HG02870 (cell line): ENCODE measurements at regions not wholly inside any gene's neighbourhood (a gene's known extent, or its start where the extent isn't known, plus 50 kb on each side); places are given as distances from the start of the nearest gene placed in this dataset.
"Not testable (repeated sequence)": the region's sequence is repeated elsewhere in the genome, so short reads cannot be mapped to it uniquely, and the experiment has no call there.

ENCODE experiments used
- ATAC-seq: cut with Tn5 transposase; IDR thresholded peaks from one replicate; pipeline ENCODE4 v1.9.1; 2021; ENCODE audit warnings: mild to moderate bottlenecking, moderate library complexity; ENCODE audit not compliant: unreplicated experiment

GRCh38 chr3:56957522-56957921, 102.9 kb upstream of the SPATA12 start:
- ATAC-seq: no peak

GRCh38 chr3:56956906-56957305, 103.6 kb upstream of the SPATA12 start:
- no peak for ATAC-seq

DNA sequence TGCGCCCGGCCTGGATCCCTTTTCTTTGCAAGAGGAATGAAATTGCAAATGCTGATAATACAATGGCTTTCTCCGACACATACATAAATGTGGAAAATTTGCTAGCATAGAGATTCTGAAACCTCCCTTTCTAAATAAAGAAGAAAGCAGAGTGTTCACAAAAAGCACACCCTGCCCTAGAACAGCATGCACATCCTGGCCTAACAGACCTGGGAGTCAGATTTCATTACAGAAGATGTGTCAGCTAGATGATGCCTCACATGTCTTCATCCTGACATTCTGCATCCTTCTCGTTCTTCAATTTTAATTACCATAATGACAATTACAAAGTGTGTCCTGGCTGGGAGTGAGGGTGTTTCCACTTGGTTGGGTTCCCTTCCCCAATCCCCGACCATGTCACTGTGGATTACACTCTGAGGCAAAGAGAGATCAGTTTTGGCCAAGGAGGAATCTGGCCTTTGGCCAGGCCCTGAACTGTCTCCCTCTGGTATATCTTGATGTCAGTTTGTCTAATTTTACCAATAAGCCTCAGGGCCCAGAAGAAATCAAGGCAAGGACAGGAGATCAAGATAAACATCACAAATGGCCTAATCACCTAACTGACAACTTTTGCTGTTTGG, 104.9 kb upstream of the SPATA12 start:
- ATAC-seq: no peak

GRCh38 chr3:56954125-56954524, 106.3 kb upstream of the SPATA12 start:
- ATAC-seq: no peak

DNA sequence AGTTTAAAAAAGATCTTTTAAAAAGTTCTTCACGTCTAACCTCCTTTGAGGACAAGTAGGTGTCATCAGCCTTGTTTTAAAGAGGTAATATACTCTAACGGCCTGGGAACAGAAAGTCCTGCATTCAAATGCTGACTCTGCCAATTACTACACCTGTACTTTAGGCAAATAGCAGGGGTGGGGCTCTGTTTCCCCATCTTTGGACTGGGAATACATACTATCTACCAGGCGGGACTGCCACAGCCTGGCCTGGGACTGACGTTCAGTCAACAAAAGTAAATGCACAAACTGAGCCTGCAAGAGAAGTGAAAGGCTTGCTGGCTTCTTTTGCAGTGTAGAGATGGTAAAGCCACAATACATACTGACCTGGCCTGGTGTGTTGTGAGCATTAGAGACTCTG, 107.6 kb upstream of the SPATA12 start:
- no peak for ATAC-seq

DNA sequence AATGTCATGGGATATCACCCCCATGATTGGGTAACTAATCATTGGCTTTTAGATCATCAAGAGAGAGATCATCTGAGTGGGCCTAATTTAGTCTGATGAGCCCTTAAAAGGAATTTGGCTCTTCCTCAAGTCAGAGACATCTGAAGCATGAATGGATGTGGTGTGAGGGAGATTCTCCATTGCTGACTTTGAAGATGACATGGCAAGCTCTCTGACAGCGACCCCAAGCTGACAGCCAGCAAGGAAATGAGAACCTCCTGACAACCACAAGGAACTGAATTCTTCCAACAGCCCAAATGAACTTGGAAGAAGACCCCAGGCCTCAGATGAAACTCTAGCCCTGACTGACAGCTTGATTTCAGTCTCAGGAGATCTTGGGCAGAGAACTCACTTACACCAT, 108.4 kb upstream of the SPATA12 start:
- no peak for ATAC-seq

DNA sequence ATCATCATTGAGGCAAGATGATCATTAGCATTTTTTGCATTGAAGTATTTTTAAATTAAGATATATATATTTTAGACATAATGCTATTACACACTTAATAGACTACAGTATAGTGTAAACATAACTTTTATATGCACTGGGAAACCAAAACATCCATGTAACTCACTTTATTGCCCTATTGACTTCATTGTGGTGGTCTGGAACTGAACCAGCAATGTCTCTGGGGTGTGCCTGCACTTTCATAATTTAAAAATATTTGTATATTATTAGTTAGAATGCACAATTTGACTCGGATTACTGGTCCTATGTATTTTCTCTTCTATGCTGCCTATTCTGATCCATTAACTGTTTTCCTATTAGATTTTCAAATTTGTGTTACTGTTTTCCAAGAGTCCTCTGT, 109.1 kb upstream of the SPATA12 start:
- no peak for ATAC-seq

- not testable (repeated sequence) for ATAC-seq
These were observed 115.1 kb upstream of the SPATA12 start for GRCh38 chr3:56945378-56945777.

- peak; percentile 57 for ATAC-seq
These were observed 117.9 kb upstream of the SPATA12 start for GRCh38 chr3:56942523-56942922.

GRCh38 chr3:56940976-56941375, 119.5 kb upstream of the SPATA12 start:
- no peak for ATAC-seq

GRCh38 chr3:56940321-56940720, 120.1 kb upstream of the SPATA12 start:
- no peak for ATAC-seq

GRCh38 chr3:56939834-56940233, 120.6 kb upstream of the SPATA12 start:
- no peak for ATAC-seq

GRCh38 chr3:56938530-56938929, 121.9 kb upstream of the SPATA12 start:
- no peak for ATAC-seq

DNA sequence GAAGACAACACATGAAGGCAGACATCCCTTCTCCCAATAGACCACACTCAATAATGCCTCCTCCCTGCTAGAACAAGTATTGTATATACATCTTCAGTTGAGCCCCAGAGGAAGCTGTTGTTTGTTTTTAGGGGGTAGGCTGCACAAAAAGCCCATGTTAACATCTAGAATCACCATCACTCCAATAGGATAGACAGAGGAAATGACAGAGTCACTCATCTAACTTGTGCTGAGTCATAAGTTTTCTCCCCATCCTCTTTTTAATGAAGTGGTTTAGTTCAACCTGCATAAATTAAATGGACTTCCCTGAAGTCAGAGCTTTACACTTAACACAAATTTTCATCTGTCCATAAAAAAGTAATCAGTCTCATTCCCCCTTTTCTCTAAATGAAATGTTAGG, 122.9 kb upstream of the SPATA12 start:
- ATAC-seq: no peak

DNA sequence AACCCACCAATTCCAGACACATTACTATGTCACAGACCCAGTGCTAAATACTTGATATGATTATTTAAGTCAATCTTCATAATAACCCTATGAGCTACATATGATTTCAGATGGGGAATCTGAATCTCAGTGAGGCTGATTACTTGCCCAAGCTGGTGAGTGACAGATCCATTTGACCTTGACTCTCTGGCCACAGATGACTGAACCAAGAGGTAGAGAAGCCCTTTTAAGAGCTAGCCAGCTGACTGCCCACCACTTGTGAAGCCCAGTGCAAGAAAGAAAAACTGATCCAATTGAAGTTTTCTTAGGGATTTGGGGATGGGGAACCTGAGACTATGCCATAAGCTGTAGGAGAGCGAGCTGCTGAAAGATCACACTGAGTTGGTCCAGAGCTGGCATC, 124.7 kb upstream of the SPATA12 start:
- no peak for ATAC-seq

DNA sequence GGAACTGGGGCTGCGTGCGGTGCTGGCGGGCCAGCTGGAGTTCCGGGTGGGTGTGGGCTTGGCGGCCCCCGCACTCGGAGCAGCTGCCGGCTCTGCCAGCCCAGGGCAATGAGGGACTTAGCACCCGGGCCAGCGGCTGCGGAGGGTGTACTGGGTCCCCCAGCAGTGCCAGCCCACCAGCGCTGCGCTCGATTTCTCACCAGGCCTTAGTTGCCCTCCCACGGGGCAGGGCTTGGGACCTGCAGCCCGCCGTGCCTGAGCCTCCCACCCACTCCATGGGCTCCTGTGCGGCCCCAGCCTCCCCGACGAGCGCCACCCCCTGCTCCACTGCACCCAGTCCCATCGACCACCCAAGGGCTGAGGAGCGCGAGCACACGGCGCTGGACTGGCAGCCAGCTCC, 126.0 kb upstream of the SPATA12 start:
- ATAC-seq: not testable (repeated sequence)

DNA sequence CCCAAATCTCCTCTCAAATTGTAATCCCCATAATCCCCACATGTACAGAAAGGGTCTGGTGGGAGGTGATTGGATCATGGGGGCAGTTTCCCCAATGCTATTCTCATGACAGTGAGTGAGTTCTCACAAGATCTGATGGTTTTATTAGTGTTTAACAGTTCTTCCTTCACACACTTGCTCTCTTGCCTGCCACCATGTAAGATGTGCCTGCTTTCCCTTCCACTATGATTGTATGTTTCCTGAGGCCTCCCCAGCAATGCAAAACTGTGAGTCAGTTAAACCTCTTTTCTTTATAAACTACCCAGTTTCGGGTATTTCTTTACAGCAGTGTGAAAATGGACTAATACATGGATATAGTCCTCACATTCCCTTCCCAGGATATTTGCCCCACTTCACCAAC, 126.7 kb upstream of the SPATA12 start:
- no peak for ATAC-seq

- ATAC-seq: no peak
These were observed 127.6 kb upstream of the SPATA12 start for GRCh38 chr3:56932866-56933265.

DNA sequence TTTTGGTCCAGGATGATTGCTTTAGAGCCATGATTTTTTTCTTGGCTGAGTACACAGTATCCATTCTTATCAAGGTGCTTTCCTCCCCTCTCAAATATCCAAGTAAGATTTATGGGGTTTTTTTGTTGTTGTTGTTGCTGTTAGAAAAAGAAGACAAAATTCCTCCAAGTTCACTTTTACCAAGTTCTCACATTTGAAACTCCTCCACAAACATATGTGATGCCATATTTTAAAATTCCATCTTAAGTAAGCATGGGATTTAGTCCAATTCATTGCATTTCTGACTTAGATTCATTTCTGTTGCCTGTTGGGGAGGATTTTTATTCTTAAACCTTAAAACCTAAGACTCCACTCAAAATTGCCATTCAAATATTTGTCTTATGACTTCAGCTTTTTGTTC, 128.6 kb upstream of the SPATA12 start:
- ATAC-seq: no peak

GRCh38 chr3:56930706-56931105, 129.0 kb upstream of the ARHGEF3 start:
- ATAC-seq: no peak

DNA sequence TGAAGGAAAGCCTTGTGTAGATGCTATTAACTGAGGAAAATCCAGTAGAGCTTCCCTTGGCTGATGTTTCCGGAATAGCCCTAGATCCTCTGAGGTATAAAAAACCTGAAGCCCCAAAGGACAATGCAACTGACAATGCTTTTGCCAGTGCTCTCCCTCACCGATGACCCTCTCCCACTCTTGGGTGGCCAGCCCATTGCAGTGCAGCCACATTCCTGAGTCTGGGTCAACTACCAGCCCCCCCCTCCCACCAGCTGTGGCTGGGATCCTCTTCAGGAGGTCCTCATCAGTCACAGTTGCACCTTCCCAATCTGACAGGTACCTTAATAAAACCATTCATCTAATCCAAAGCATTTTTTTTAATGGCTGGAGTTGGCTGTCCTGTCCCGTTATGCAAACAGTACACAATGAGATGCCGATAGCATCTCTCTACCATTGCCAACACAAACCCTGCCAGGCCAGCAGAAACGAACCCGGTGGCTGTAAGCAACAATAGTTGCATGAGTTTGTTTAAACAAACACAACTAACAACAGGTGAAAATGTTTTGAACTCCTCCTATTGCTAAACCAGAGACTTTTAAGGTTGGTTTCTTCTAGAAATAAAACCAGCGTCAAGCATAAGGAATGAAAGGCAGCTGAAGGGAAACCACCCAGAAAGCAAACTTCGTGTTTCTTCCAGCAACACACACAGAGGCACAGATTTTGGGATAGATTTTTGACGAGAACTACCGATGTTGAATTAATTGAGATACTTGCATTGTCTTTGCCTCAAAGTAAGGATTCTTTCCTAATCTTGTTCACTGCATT, 128.3 kb upstream of the ARHGEF3 start:
- ATAC-seq: no peak

GRCh38 chr3:56928379-56929068, 126.8 kb upstream of the ARHGEF3 start:
- no peak for ATAC-seq
